OCI-LY3 (cell line): ENCODE measurements at regions not wholly inside any gene's neighbourhood (a gene's known extent, or its start where the extent isn't known, plus 50 kb on each side); places are given as distances from the start of the nearest gene placed in this dataset.

Source experiments
- CTCF ChIP-seq: fragments of 200-600, 300-600 bp; sonication (generic); IDR thresholded peaks from 2 replicates; pipeline ENCODE4 v1.5.1; 2014; ENCODE audit warnings: antibody characterized with exemption, low read length, low read depth
- EZH2phosphoT487 ChIP-seq: fragments of 200-600 bp; shearing (Covaris generic); IDR thresholded peaks from 2 replicates; pipeline ENCODE4 v1.6.1; 2018; ENCODE audit warnings: antibody characterized with exemption, mixed run types, low read depth

DNA sequence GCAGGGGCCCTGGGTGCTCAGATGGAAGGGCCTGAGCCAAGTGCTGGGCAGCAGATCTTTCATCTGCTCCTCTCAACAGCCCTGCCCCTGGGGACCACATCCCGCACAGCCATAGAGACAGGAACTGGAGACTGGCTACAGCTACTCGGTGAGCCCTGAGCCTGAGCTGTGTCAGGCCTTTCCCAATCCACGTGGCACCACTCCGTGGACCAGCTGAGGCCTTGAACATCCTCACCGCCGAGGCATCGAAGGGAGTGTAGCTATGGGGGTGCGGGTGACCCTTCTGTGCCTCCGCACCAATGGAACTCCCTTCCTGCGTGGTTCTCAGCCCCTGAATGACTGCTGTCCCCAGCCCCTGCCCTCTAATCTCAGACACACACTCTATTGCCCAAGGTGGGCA, 362.7 kb upstream of the SHH start:
- TF ChIP-seq EZH2phosphoT487 (no peak), CTCF (no peak)
